GM12878 (cell line): ENCODE measurements at regions not wholly inside any gene's neighbourhood (a gene's known extent, or its start where the extent isn't known, plus 50 kb on each side); places are given as distances from the start of the nearest gene placed in this dataset.

Experiments
- ATAC-seq: fragments of 200-7000 bp; cut with Tn5 transposase; 3 replicates; pipeline ENCODE4 v1.9.1; 2020; ENCODE audit warnings: mild to moderate bottlenecking, moderate library complexity
- BruUV-seq: library from RNA; stranded (reverse); fragments of 400-500 nt; replicated peaks from 2 replicates; lab custom pipeline; 2021; lab: Mats Ljungman, UMichigan
- CTCF ChIA-PET: fragments of 300-600 bp; sonication (Branson Sonifier 250); formaldehyde crosslinking; extraction: SDS; loops from one replicate; lab custom pipeline; 2021; ENCODE audit warnings: inconsistent platforms; lab: Yijun Ruan, JAX
- POLR2A ChIA-PET: fragments of 350-600 bp; formaldehyde crosslinking; extraction: SDS; loops from one replicate; lab custom pipeline; 2021; ENCODE audit warnings: inconsistent platforms; lab: Charles Lee
- RAD21 ChIA-PET: fragments of 300-600 bp; sonication (Branson Sonifier 250); formaldehyde crosslinking; loops from one replicate; lab custom pipeline; 2023; ENCODE audit warnings: antibody characterized with exemption; ENCODE audit not compliant: unreplicated experiment; lab: Charles Lee
- SMC1A ChIA-PET: fragments of 300-600 bp; sonication (Branson Sonifier 250); formaldehyde crosslinking; loops from one replicate; lab custom pipeline; 2023; ENCODE audit not compliant: unreplicated experiment, uncharacterized antibody; lab: Charles Lee
- DNase-seq: peaks from one replicate; pipeline ENCODE4 v3.0.0-alpha.2; 2011; ENCODE audit warnings: low read depth, low spot score
- FAIRE-seq: peaks from 3 replicates; lab custom pipeline; 2011; peaks lifted over from hg19 to GRCh38; lab: Jason Lieb, UNC
- H2AFZ ChIP-seq: 2 replicates; pipeline ENCODE4 v1.6.0; 2011; ENCODE audit warnings: low read depth, low read length, control low read depth; ENCODE audit not compliant: control insufficient read depth
- H3K27ac ChIP-seq: 2 replicates; pipeline ENCODE4 v1.5.1; 2011; ENCODE audit warnings: control low read depth; ENCODE audit not compliant: control insufficient read depth, insufficient read depth
- H3K27me3 ChIP-seq, 2 experiments: replicated peaks in 1 of 2; 2 replicates each; pipeline versions ENCODE4 v1.6.0 to v1.6.1; 2011; ENCODE audit warnings: low read length in 1 of 2; ENCODE audit not compliant: control insufficient read depth in 2 of 2, insufficient read depth in 2 of 2
- H3K36me3 ChIP-seq, 2 experiments: 2 replicates each; pipeline ENCODE4 v1.5.1; 2011; ENCODE audit warnings: low read length in 1 of 2; ENCODE audit not compliant: control insufficient read depth in 2 of 2, insufficient read depth in 2 of 2
- H3K4me1 ChIP-seq: 2 replicates; pipeline ENCODE4 v1.6.1; 2011; ENCODE audit warnings: mild to moderate bottlenecking, low read length, moderate library complexity, mixed read lengths; ENCODE audit not compliant: control insufficient read depth, insufficient read depth
- H3K4me2 ChIP-seq: 2 replicates; pipeline ENCODE4 v1.6.0; 2011; ENCODE audit warnings: control low read depth; ENCODE audit not compliant: control insufficient read depth, insufficient read depth
- H3K4me3 ChIP-seq: fragments of 200-600 bp; sonication (generic); 2 replicates; pipeline ENCODE4 v1.5.1; 2016
- H3K79me2 ChIP-seq: 2 replicates; pipeline ENCODE4 v1.6.0; 2011; ENCODE audit warnings: low read length; ENCODE audit not compliant: control insufficient read depth, insufficient read depth
- H3K9ac ChIP-seq: 2 replicates; pipeline ENCODE4 v1.8.0; 2011; ENCODE audit warnings: low read length, control low read depth, mixed read lengths; ENCODE audit not compliant: control insufficient read depth, insufficient read depth
- H3K9me3 ChIP-seq: replicated peaks from 3 replicates; pipeline ENCODE4 v1.5.1; 2011; ENCODE audit warnings: mild to moderate bottlenecking, low read length; ENCODE audit not compliant: control insufficient read depth, insufficient read depth
- H4K20me1 ChIP-seq: 2 replicates; pipeline ENCODE4 v1.6.0; 2011; ENCODE audit not compliant: control insufficient read depth, insufficient read depth
- EP300 ChIP-seq, 2 experiments: fragments of 150-350 bp in 1 of 2; IDR thresholded peaks; 2 replicates each; pipeline ENCODE4 v1.6.1; 2011 to 2012; ENCODE audit warnings: low read depth in 2 of 2, low read length in 2 of 2, borderline replicate concordance in 1 of 2, improper control_type of control experiment in 1 of 2, inconsistent platforms in 1 of 2; ENCODE audit not compliant: control insufficient read depth in 1 of 2
- HDGF ChIP-seq: fragments of 450-650 bp; IDR thresholded peaks from 2 replicates; pipeline ENCODE4 v1.6.1; 2016; ENCODE audit warnings: antibody characterized with exemption
- REST ChIP-seq: IDR thresholded peaks from 2 replicates; pipeline ENCODE4 v1.6.1; 2012; ENCODE audit warnings: mild to moderate bottlenecking, low read depth, low read length
- SUZ12 ChIP-seq: fragments of 200-600 bp; sonication (generic); IDR thresholded peaks from one replicate; pipeline ENCODE4 v1.6.1; 2018; ENCODE audit warnings: antibody characterized with exemption, mild to moderate bottlenecking; ENCODE audit not compliant: unreplicated experiment
- WGBS: methylation state at CpG from one replicate; pipeline ENCODE4 v1.1.6; 2016; ENCODE audit warnings: low lambda C conversion rate; ENCODE audit not compliant: insufficient replicate concordance, insufficient coverage; ENCODE audit errors: missing lambda C conversion rate; 5-methylcytosine and 5-hydroxymethylcytosine counted together
- in situ Hi-C: fragments of 300-500 bp; cut with MboI; formaldehyde crosslinking; loops from 9 replicates; pipeline ENCODE4 v1.14.3; 2018; ENCODE audit warnings: mixed read lengths
- intact Hi-C: fragments of 100-400 bp; cut with micrococcal nuclease; formaldehyde crosslinking; loops from one replicate; pipeline ENCODE4 v1.14.2; 2022; ENCODE audit not compliant: unreplicated experiment

- ATAC-seq (no peak), DNase-seq (no peak), FAIRE-seq (no peak)
- TF ChIP-seq SUZ12, result no peak
- no peak for TF ChIP-seq HDGF
- TF ChIP-seq REST, result no peak
- no peak for TF ChIP-seq EP300 (IDR thresholded peaks at IDR 0.05; ENCODE audit: borderline replicate concordance in 1 of 2, control insufficient read depth in 1 of 2, low read depth in 2 of 2, low read length in 2 of 2)
- H3K27me3 ChIP-seq, result no peaks in the 10 kb centered on the region
- CTCF ChIA-PET, result no interaction called here
- RAD21 ChIA-PET, result no interaction called here
- intact Hi-C loops, result no loop called here
- POLR2A ChIA-PET, result no interaction called here
- SMC1A ChIA-PET, result no interaction called here
- no peaks in the 10 kb centered on the region for H3K9me3 ChIP-seq
- no peaks in the 10 kb centered on the region for H3K36me3 ChIP-seq
- BruUV-seq, result no TSS peak
- in situ Hi-C loops, result no loop called here
- no peaks in the 10 kb centered on the region for H3K4me1 ChIP-seq
- no peak overlapping the region for H3K9ac ChIP-seq
- H2AFZ ChIP-seq, result no peak overlapping the region
- 0% methylated on average over 7 of the region's 10 CpGs for WGBS
- H3K79me2 ChIP-seq, result no peaks in the 10 kb centered on the region
- no peaks in the 10 kb centered on the region for H4K20me1 ChIP-seq
- no peak overlapping the region for H3K27ac ChIP-seq
- no peak overlapping the region for H3K4me3 ChIP-seq
- no peak overlapping the region for H3K4me2 ChIP-seq
These were observed 114.0 kb upstream of the GJB5 start for GRCh38 chr1:34640654-34641401.
